ENCODE measurements at regions not wholly inside any gene's neighbourhood (a gene's known extent, or its start where the extent isn't known, plus 50 kb on each side); places are given as distances from the start of the nearest gene placed in this dataset.

- WGBS (ENCODE audit: insufficient coverage, low coverage, missing lambda C conversion rate): 1% methylated on average over 5 of the region's 5 CpGs
- no peaks in the 10 kb centered on the region for H3K9me3 ChIP-seq (replicated peaks; ENCODE audit: control insufficient read depth, insufficient read depth, low read depth, low read length)
Observed at GRCh38 chr2:107772353-107772752, 54.3 kb upstream of the RGPD4 start.

GRCh38 chr2:107775211-107775610 is 51.5 kb upstream of the RGPD4 start:
- Histone ChIP-seq H3K79me2 (ENCODE audit: control insufficient read depth, insufficient read depth, low read length) (no peaks in the 10 kb centered on the region), H4K20me1 (replicated peaks; ENCODE audit: control insufficient read depth, insufficient read depth, low read length) (no peaks in the 10 kb centered on the region), H3K27me3 (ENCODE audit: control insufficient read depth in 2 of 2, insufficient read depth in 2 of 2, low read length in 2 of 2) (peaks cover 4 to 7% of the 10 kb centered on the region in 2 experiments; a peak in 1 of 5 replicates), H3K27ac (ENCODE audit: extremely low read depth, low read depth, low read length) (no peak overlapping the region), H2AFZ (ENCODE audit: low read depth, low read length) (no peak overlapping the region), H3K9me1 (ENCODE audit: control insufficient read depth, insufficient read depth, low read length) (no peaks in the 10 kb centered on the region), H3K4me3 (no peak overlapping the region), H3K9ac (ENCODE audit: insufficient read depth in 1 of 2, low read depth in 2 of 2, low read length in 2 of 2) (no peak overlapping the region), H3K4me1 (replicated peaks in 1 of 2; ENCODE audit: control insufficient read depth in 2 of 2, insufficient read depth in 2 of 2, low read length in 2 of 2) (no peaks in the 10 kb centered on the region), H3K36me3 (ENCODE audit: control insufficient read depth, insufficient read depth, low read length) (no peaks in the 10 kb centered on the region), H3K9me3 (replicated peaks; ENCODE audit: control insufficient read depth, insufficient read depth, low read depth, low read length) (no peaks in the 10 kb centered on the region), H3K4me2 (ENCODE audit: insufficient read depth, low read length) (no peak overlapping the region)
- ATAC-seq: no peak
- ChIA-PET CTCF (ENCODE audit: low intra/inter-chr PET ratio) (no interaction called here), POLR2A (no interaction called here)
- intact Hi-C loops (cut with micrococcal nuclease): no loop called here
- 4% methylated on average over 5 of the region's 5 CpGs for WGBS (ENCODE audit: insufficient coverage, low coverage, missing lambda C conversion rate)
- no peak for FAIRE-seq
- BruUV-seq (replicated peaks): no TSS peak
- in situ Hi-C loops (cut with MboI): no loop called here
- no peak for DNase-seq (ENCODE audit: extremely low read depth in 1 of 4, low spot score in 3 of 4)
- no peak for TF ChIP-seq TSC22D4 (tag; IDR thresholded peaks at IDR 0.05)
- no peak for TF ChIP-seq ZFP91 (CRISPR knock-in tag; IDR thresholded peaks at IDR 0.05)
- TF ChIP-seq BRCA1 (IDR thresholded peaks at IDR 0.05): no peak
- TF ChIP-seq BRCA1 (CRISPR knock-in tag; IDR thresholded peaks at IDR 0.05): no peak
- TF ChIP-seq CBX5 (IDR thresholded peaks at IDR 0.05; ENCODE audit: borderline replicate concordance, low read depth): no peak
- no peak for TF ChIP-seq EGR1 (conservative IDR thresholded peaks at IDR 0.05)
- no peak for TF ChIP-seq XRCC5 (IDR thresholded peaks at IDR 0.05; ENCODE audit: low read depth, low read length)
- TF ChIP-seq ZNF583 (CRISPR knock-in tag; IDR thresholded peaks at IDR 0.05): no peak
- TF ChIP-seq CHD4 (IDR thresholded peaks at IDR 0.05; ENCODE audit: insufficient read depth, insufficient replicate concordance, low read depth, low read length, poor library complexity, severe bottlenecking): no peak
- TF ChIP-seq ZNF57 (CRISPR knock-in tag; IDR thresholded peaks at IDR 0.05): no peak
- no peak for TF ChIP-seq ETV6 (IDR thresholded peaks at IDR 0.05; ENCODE audit: borderline replicate concordance in 1 of 2, low read depth in 2 of 2, low read length in 1 of 2)
- TF ChIP-seq ETV6 (CRISPR knock-in tag; IDR thresholded peaks at IDR 0.05; ENCODE audit: borderline replicate concordance): no peak
- TF ChIP-seq IRF9 (tag; IDR thresholded peaks at IDR 0.05): no peak

More at GRCh38 chr2:107772353-107772752, 54.3 kb upstream of the RGPD4 start:
- ChIA-PET POLR2A (interaction anchor here (0.8 to 1.4 kb wide), 2 partner anchors 14 to 38 kb away, joined by 4 read pairs; no protein-coding TSS in a partner anchor), CTCF (ENCODE audit: low intra/inter-chr PET ratio) (no interaction called here)
- Histone ChIP-seq H3K9ac (ENCODE audit: insufficient read depth in 1 of 2, low read depth in 2 of 2, low read length in 2 of 2) (no peak overlapping the region), H3K27me3 (ENCODE audit: control insufficient read depth in 2 of 2, insufficient read depth in 2 of 2, low read length in 2 of 2) (peaks cover 2 to 7% of the 10 kb centered on the region in 2 experiments; a peak in 2 of 5 replicates), H3K9me1 (ENCODE audit: control insufficient read depth, insufficient read depth, low read length) (no peaks in the 10 kb centered on the region), H3K36me3 (ENCODE audit: control insufficient read depth, insufficient read depth, low read length) (no peaks in the 10 kb centered on the region), H2AFZ (ENCODE audit: low read depth, low read length) (no peak overlapping the region), H3K4me3 (no peak overlapping the region), H3K4me2 (ENCODE audit: insufficient read depth, low read length) (no peak overlapping the region), H3K4me1 (replicated peaks in 1 of 2; ENCODE audit: control insufficient read depth in 2 of 2, insufficient read depth in 2 of 2, low read length in 2 of 2) (no peaks in the 10 kb centered on the region), H3K79me2 (ENCODE audit: control insufficient read depth, insufficient read depth, low read length) (no peaks in the 10 kb centered on the region), H4K20me1 (replicated peaks; ENCODE audit: control insufficient read depth, insufficient read depth, low read length) (no peaks in the 10 kb centered on the region), H3K27ac (ENCODE audit: extremely low read depth, low read depth, low read length) (no peak overlapping the region)
- TF ChIP-seq PYGO2 (tag; IDR thresholded peaks at IDR 0.05) (no peak), SMAD4 (CRISPR knock-in tag; conservative IDR thresholded peaks at IDR 0.05) (no peak), ZNF354B (CRISPR knock-in tag; IDR thresholded peaks at IDR 0.05) (no peak), ZNF79 (CRISPR knock-in tag; IDR thresholded peaks at IDR 0.05; ENCODE audit: low read depth) (no peak), GTF2A2 (tag; IDR thresholded peaks at IDR 0.05) (no peak), TEAD4 (IDR thresholded peaks at IDR 0.05; ENCODE audit: low read length) (no peak), TEAD4 (CRISPR knock-in tag; IDR thresholded peaks at IDR 0.05; ENCODE audit: borderline replicate concordance) (no peak)
- FAIRE-seq (no peak), DNase-seq (ENCODE audit: extremely low read depth in 1 of 4, low spot score in 3 of 4) (no peak), ATAC-seq (no peak)
- intact Hi-C loops (cut with micrococcal nuclease) (no loop called here), in situ Hi-C loops (cut with MboI) (no loop called here)
- BruUV-seq (replicated peaks): no TSS peak

Data from K562 (cell line).